ENCODE measurements at regions not wholly inside any gene's neighbourhood (a gene's known extent, or its start where the extent isn't known, plus 50 kb on each side); places are given as distances from the start of the nearest gene placed in this dataset.
"Not testable (repeated sequence)": the region's sequence is repeated elsewhere in the genome, so short reads cannot be mapped to it uniquely, and the experiment has no call there.

GRCh38 chr7:152905949-152906348 lies 146.4 kb downstream of the ACTR3B start:
- Mint-ChIP-seq H3K4me3 (no peak overlapping the region), H3K9me3 (ENCODE audit: low read depth) (no peaks in the 10 kb centered on the region), H3K27me3 (no peaks in the 10 kb centered on the region), H3K4me1 (no peaks in the 10 kb centered on the region), H3K36me3 (no peaks in the 10 kb centered on the region), H3K27ac (no peak overlapping the region)
- ATAC-seq (no peak), DNase-seq (no peak)
- CTCF ChIA-PET, result no interaction called here

- DNase-seq, result no peak
- Mint-ChIP-seq H3K36me3 (no peaks in the 10 kb centered on the region), H3K27ac (no peak overlapping the region), H3K9me3 (ENCODE audit: low read depth) (no peaks in the 10 kb centered on the region), H3K4me1 (no peaks in the 10 kb centered on the region), H3K4me3 (no peak overlapping the region), H3K27me3 (no peaks in the 10 kb centered on the region)
- ATAC-seq, result no peak
- CTCF ChIA-PET, result no interaction called here
Observed at GRCh38 chr7:152907042-152907761, 147.7 kb downstream of the ACTR3B start.

- CTCF ChIA-PET, result no interaction called here
- no peaks in the 10 kb centered on the region for H3K36me3 Mint-ChIP-seq
- H3K4me3 Mint-ChIP-seq, result no peak overlapping the region
- no peaks in the 10 kb centered on the region for H3K27me3 Mint-ChIP-seq
- no peak for ATAC-seq
- no peak for DNase-seq
- H3K9me3 Mint-ChIP-seq (ENCODE audit: low read depth), result no peaks in the 10 kb centered on the region
- no peaks in the 10 kb centered on the region for H3K4me1 Mint-ChIP-seq
- no peak overlapping the region for H3K27ac Mint-ChIP-seq
Observed at GRCh38 chr7:152909280-152909679, 149.7 kb downstream of the ACTR3B start.

GRCh38 chr7:152909683-152910544 lies 150.4 kb downstream of the ACTR3B start:
- no peak for ATAC-seq
- Mint-ChIP-seq H3K4me3 (no peak overlapping the region), H3K36me3 (no peaks in the 10 kb centered on the region), H3K9me3 (ENCODE audit: low read depth) (no peaks in the 10 kb centered on the region), H3K4me1 (no peaks in the 10 kb centered on the region), H3K27me3 (no peaks in the 10 kb centered on the region), H3K27ac (no peak overlapping the region)
- no peak for DNase-seq
- CTCF ChIA-PET, result no interaction called here

GRCh38 chr7:152910545-152911225 lies 151.1 kb downstream of the ACTR3B start:
- CTCF ChIA-PET, result no interaction called here
- no peak overlapping the region for H3K27ac Mint-ChIP-seq
- H3K36me3 Mint-ChIP-seq, result no peaks in the 10 kb centered on the region

GRCh38 chr7:152911226-152911560 lies 151.6 kb downstream of the ACTR3B start:
- no peak overlapping the region for H3K4me3 Mint-ChIP-seq
- CTCF ChIA-PET, result no interaction called here
- DNase-seq, result no peak
- H3K36me3 Mint-ChIP-seq, result no peaks in the 10 kb centered on the region
- no peaks in the 10 kb centered on the region for H3K4me1 Mint-ChIP-seq
- H3K27me3 Mint-ChIP-seq, result no peaks in the 10 kb centered on the region
- no peaks in the 10 kb centered on the region for H3K9me3 Mint-ChIP-seq (ENCODE audit: low read depth)
- H3K27ac Mint-ChIP-seq, result no peak overlapping the region
- ATAC-seq, result no peak

More at GRCh38 chr7:152910545-152911225, 151.1 kb downstream of the ACTR3B start:
- Mint-ChIP-seq H3K4me3 (no peak overlapping the region), H3K27me3 (no peaks in the 10 kb centered on the region), H3K4me1 (no peaks in the 10 kb centered on the region), H3K9me3 (ENCODE audit: low read depth) (no peaks in the 10 kb centered on the region)
- ATAC-seq (no peak), DNase-seq (no peak)

- CTCF ChIA-PET, result no interaction called here
- H3K9me3 Mint-ChIP-seq (ENCODE audit: low read depth), result no peaks in the 10 kb centered on the region
- H3K27me3 Mint-ChIP-seq, result no peaks in the 10 kb centered on the region
- H3K27ac Mint-ChIP-seq, result no peak overlapping the region
- H3K4me1 Mint-ChIP-seq, result no peaks in the 10 kb centered on the region
- DNase-seq (no peak), ATAC-seq (no peak)
- no peak overlapping the region for H3K4me3 Mint-ChIP-seq
- H3K36me3 Mint-ChIP-seq, result no peaks in the 10 kb centered on the region
Observed at GRCh38 chr7:152911922-152912321, 152.4 kb downstream of the ACTR3B start.

- Mint-ChIP-seq H3K9me3 (ENCODE audit: low read depth) (no peaks in the 10 kb centered on the region), H3K27ac (no peak overlapping the region), H3K27me3 (no peaks in the 10 kb centered on the region), H3K4me1 (no peaks in the 10 kb centered on the region), H3K4me3 (no peak overlapping the region), H3K36me3 (no peaks in the 10 kb centered on the region)
- CTCF ChIA-PET, result no interaction called here
- ATAC-seq (no peak), DNase-seq (no peak)
Observed at GRCh38 chr7:152912511-152912910, 153.0 kb downstream of the ACTR3B start.

GRCh38 chr7:152913492-152913891 lies 153.9 kb downstream of the ACTR3B start:
- no peak for ATAC-seq
- CTCF ChIA-PET, result no interaction called here
- Mint-ChIP-seq H3K4me1 (no peaks in the 10 kb centered on the region), H3K36me3 (no peaks in the 10 kb centered on the region), H3K9me3 (ENCODE audit: low read depth) (no peaks in the 10 kb centered on the region), H3K27ac (no peak overlapping the region), H3K27me3 (no peaks in the 10 kb centered on the region), H3K4me3 (no peak overlapping the region)
- no peak for DNase-seq

- CTCF ChIA-PET, result no interaction called here
- Mint-ChIP-seq H3K4me3 (no peak overlapping the region), H3K9me3 (ENCODE audit: low read depth) (no peaks in the 10 kb centered on the region), H3K36me3 (no peaks in the 10 kb centered on the region), H3K27me3 (no peaks in the 10 kb centered on the region), H3K27ac (no peak overlapping the region), H3K4me1 (no peaks in the 10 kb centered on the region)
- DNase-seq (no peak), ATAC-seq (no peak)
Observed at GRCh38 chr7:152914014-152914844, 154.7 kb downstream of the ACTR3B start.

- H3K4me1 Mint-ChIP-seq; DNase-seq; CTCF ChIA-PET; H3K36me3 Mint-ChIP-seq; H3K27ac Mint-ChIP-seq; H3K9me3 Mint-ChIP-seq (ENCODE audit: low read depth); H3K27me3 Mint-ChIP-seq; H3K4me3 Mint-ChIP-seq; ATAC-seq: not testable (repeated sequence)
Observed at GRCh38 chr7:152914845-152915102, 155.2 kb downstream of the ACTR3B start.

GRCh38 chr7:152922318-152923081 lies 162.9 kb downstream of the ACTR3B start:
- CTCF ChIA-PET, result no interaction called here
- Mint-ChIP-seq H3K4me1 (no peaks in the 10 kb centered on the region), H3K36me3 (no peaks in the 10 kb centered on the region), H3K4me3 (no peak overlapping the region), H3K27me3 (peaks cover 24% of the 10 kb centered on the region), H3K9me3 (ENCODE audit: low read depth) (no peaks in the 10 kb centered on the region), H3K27ac (no peak overlapping the region)
- DNase-seq, result no peak
- ATAC-seq, result no peak

- H3K4me3 Mint-ChIP-seq, result no peak overlapping the region
Observed at GRCh38 chr7:152923711-152924110, 164.2 kb downstream of the ACTR3B start.

More at GRCh38 chr7:152923711-152924110, 164.2 kb downstream of the ACTR3B start:
- Mint-ChIP-seq H3K9me3 (ENCODE audit: low read depth) (no peaks in the 10 kb centered on the region), H3K36me3 (no peaks in the 10 kb centered on the region), H3K4me1 (no peaks in the 10 kb centered on the region), H3K27me3 (peaks cover 24% of the 10 kb centered on the region), H3K27ac (no peak overlapping the region)
- CTCF ChIA-PET, result no interaction called here
- ATAC-seq (no peak), DNase-seq (no peak)

Measured in activated CD8-positive, alpha-beta memory T cell treated with anti-CD3 and anti-CD28 coated beads, Interleukin-2, amount 10 ng/mL, durations not matched to agents 7 days and 5 days (primary cell).